BE2C (cell line): ENCODE measurements at regions not wholly inside any gene's neighbourhood (a gene's known extent, or its start where the extent isn't known, plus 50 kb on each side); places are given as distances from the start of the nearest gene placed in this dataset.

ENCODE experiments used
- DNase-seq: peaks from one replicate; pipeline ENCODE4 v3.0.0-alpha.2; 2020
- H3K27me3 ChIP-seq: fragments of 250-450 bp; sonication (Bioruptor Pico); 2 replicates; pipeline ENCODE4 v1.5.1; 2020; ENCODE audit warnings: mild to moderate bottlenecking
- H3K36me3 ChIP-seq: fragments of 250-450 bp; sonication (Bioruptor Pico); 2 replicates; pipeline ENCODE4 v1.5.1; 2020; ENCODE audit warnings: mild to moderate bottlenecking
- H3K4me1 ChIP-seq: fragments of 250-450 bp; sonication (Bioruptor Pico); 2 replicates; pipeline ENCODE4 v1.5.1; 2020
- H3K4me3 ChIP-seq: 2 replicates; pipeline ENCODE4 v1.5.1; 2011; ENCODE audit warnings: low read depth, low read length
- H3K9me3 ChIP-seq: fragments of 250-450 bp; sonication (Bioruptor Pico); 2 replicates; pipeline ENCODE4 v1.5.1; 2020
- TF ChIP-seq, protein P1 (sequence below): IDR thresholded peaks from 2 replicates; pipeline ENCODE4 v1.5.1; 2012; ENCODE audit warnings: mild to moderate bottlenecking, low read depth, low read length

DNA sequence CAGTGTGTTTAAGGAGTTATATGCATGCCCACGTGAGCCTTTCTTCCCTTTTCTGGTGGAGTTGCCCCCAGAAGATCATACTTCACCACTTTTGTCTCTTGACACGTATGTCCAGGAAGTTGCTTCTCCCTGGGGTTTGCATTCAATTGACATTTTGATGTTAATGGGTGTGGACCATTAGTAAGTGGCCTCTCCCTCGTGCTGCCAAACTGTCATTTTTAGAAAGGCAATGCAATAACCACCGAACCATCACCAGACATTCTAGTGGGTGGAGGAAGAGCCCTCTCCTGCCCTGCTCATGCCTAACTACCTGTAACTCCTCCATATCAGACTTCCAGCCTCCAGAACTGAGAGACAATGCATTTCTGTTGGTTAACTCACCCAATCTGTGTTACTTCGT lies 290.8 kb downstream of the ATPSCKMT start:
- TF ChIP-seq, protein P1, sequence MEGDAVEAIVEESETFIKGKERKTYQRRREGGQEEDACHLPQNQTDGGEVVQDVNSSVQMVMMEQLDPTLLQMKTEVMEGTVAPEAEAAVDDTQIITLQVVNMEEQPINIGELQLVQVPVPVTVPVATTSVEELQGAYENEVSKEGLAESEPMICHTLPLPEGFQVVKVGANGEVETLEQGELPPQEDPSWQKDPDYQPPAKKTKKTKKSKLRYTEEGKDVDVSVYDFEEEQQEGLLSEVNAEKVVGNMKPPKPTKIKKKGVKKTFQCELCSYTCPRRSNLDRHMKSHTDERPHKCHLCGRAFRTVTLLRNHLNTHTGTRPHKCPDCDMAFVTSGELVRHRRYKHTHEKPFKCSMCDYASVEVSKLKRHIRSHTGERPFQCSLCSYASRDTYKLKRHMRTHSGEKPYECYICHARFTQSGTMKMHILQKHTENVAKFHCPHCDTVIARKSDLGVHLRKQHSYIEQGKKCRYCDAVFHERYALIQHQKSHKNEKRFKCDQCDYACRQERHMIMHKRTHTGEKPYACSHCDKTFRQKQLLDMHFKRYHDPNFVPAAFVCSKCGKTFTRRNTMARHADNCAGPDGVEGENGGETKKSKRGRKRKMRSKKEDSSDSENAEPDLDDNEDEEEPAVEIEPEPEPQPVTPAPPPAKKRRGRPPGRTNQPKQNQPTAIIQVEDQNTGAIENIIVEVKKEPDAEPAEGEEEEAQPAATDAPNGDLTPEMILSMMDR = no peak
- DNase-seq = no peak
- Histone ChIP-seq H3K4me3 (no peak overlapping the region), H3K9me3 (no peaks in the 10 kb centered on the region; the same call in 1 of the 2 replicates), H3K27me3 (no peaks in the 10 kb centered on the region), H3K36me3 (no peaks in the 10 kb centered on the region), H3K4me1 (peaks cover 26% of the 10 kb centered on the region)

DNA sequence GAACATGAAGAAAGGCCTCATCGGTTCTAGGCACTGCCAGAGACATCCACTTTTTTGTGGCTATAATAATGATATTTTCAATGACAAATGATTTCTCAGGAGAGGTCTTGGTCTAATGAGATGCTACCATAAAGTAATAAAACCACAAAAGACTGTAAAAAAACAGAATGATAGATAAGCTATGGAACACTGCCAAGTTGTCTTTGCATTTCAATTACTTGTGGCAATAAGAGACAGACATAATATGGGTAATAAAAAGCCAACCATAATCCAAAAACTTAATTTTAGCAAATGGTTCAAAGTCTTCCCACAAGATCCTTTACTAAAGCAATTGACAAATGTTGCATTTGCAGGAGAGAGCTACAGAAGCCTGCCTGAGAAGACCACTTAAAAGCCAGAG lies 292.5 kb downstream of the ATPSCKMT start:
- TF ChIP-seq, protein P1 = no peak
- no peak for DNase-seq
- no peaks in the 10 kb centered on the region; the same call in 1 of the 2 replicates for H3K9me3 ChIP-seq
- no peak overlapping the region for H3K4me3 ChIP-seq
- peaks cover 24% of the 10 kb centered on the region for H3K4me1 ChIP-seq
- H3K36me3 ChIP-seq = no peaks in the 10 kb centered on the region
- H3K27me3 ChIP-seq = no peaks in the 10 kb centered on the region

DNA sequence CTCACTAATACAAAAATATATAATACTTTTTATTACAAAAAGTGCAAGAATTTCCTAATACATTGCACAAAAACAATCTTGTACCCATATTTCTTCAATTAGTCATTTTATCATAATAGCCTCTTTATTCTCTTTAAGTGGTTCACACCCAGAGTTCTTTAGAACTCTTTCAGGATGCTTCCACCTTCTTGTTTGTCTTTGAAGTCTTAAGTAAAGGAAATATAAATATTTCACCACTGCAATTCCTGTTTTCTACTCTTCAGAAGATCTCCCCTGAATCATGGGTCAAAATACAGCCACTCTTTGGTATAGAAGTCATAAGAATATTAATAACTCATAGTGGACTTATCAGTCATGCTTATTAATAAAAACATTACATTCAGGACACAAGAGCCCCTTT lies 293.0 kb downstream of the ATPSCKMT start:
- no peak for DNase-seq
- peaks cover 20% of the 10 kb centered on the region for H3K4me1 ChIP-seq
- H3K4me3 ChIP-seq = no peak overlapping the region
- no peaks in the 10 kb centered on the region for H3K36me3 ChIP-seq
- TF ChIP-seq, protein P1 = no peak
- no peaks in the 10 kb centered on the region; the same call in 1 of the 2 replicates for H3K9me3 ChIP-seq
- H3K27me3 ChIP-seq = no peaks in the 10 kb centered on the region

DNA sequence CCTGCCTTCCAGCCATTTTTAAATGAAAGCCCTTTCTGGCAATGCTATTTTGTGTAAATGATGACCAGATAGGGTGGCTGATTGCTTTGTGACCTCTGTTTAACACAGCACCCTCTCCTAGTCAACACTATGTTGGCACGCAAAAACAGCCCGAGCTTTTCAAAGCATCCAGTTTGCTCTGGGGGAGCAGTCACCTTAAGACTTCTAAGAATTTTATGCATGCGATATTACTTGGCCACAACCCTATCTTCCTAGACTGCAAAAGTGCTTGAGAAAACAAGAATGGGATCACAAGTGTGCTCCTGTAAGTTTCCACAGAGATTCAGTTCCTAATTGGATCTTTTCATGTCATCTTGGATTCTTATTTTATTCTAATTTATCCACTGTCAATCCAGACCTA lies 294.1 kb downstream of the ATPSCKMT start:
- DNase-seq = no peak
- no peak overlapping the region for H3K4me3 ChIP-seq
- TF ChIP-seq, protein P1 = no peak
- H3K9me3 ChIP-seq = no peaks in the 10 kb centered on the region; the same call in 1 of the 2 replicates
- no peaks in the 10 kb centered on the region for H3K27me3 ChIP-seq
- peaks cover 20% of the 10 kb centered on the region for H3K4me1 ChIP-seq
- no peaks in the 10 kb centered on the region for H3K36me3 ChIP-seq

DNA sequence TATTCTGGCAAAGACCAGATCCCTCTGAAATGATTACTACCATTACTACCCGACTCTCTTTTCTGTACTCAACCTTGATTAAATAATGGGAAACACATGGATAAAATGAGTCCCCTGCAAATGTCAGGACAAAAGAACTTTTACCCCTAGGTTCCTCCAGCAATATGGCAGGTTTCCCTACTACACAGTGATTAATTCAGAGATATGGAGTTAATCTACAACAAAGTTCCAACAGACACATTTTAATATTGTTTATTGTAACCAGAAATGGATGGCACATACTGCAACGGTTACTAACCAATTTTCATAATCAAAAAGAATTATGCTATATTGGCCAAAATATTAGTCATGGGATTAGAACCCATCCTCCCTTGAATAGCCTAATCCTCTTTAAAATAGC lies 294.8 kb downstream of the ATPSCKMT start:
- Histone ChIP-seq H3K4me3 (no peak overlapping the region), H3K36me3 (no peaks in the 10 kb centered on the region), H3K9me3 (no peaks in the 10 kb centered on the region; the same call in 1 of the 2 replicates), H3K27me3 (no peaks in the 10 kb centered on the region), H3K4me1 (peaks cover 23% of the 10 kb centered on the region)
- no peak for DNase-seq
- TF ChIP-seq, protein P1 = no peak

DNA sequence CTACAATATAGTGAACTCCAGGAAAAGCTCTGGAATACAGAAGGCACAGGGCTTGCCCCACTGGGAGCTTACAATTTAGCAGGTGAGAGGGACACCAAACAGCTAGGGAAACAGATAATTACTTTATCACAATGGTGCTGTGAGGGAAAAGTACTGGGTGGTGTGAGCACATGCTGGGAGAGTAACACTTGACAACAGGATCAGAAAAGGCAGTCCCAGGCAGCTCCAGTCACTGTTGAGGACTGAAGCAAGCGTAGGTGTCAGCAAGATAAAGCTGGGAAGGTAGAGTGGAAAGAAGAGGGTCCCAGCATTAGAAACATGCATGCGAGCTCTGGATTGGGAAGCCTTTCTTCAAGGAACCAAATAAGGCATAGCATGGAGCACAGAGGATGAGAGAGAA lies 296.0 kb downstream of the ATPSCKMT start:
- Histone ChIP-seq H3K4me1 (peaks cover 28% of the 10 kb centered on the region), H3K4me3 (no peak overlapping the region)
- DNase-seq = no peak

More for the DNA sequence above, 296.0 kb downstream of the ATPSCKMT start:
- TF ChIP-seq, protein P1 = no peak
- Histone ChIP-seq H3K36me3 (no peaks in the 10 kb centered on the region), H3K27me3 (no peaks in the 10 kb centered on the region), H3K9me3 (no peaks in the 10 kb centered on the region; the same call in 1 of the 2 replicates)
